ENCODE measurements at regions not wholly inside any gene's neighbourhood (a gene's known extent, or its start where the extent isn't known, plus 50 kb on each side); places are given as distances from the start of the nearest gene placed in this dataset.

- no peak for TF ChIP-seq EZH2phosphoT487 (IDR thresholded peaks at IDR 0.05; ENCODE audit: borderline replicate concordance, low read length)
- no peak for TF ChIP-seq CTCF (conservative IDR thresholded peaks at IDR 0.05; ENCODE audit: low read depth, low read length)
- TF ChIP-seq EZH2 (IDR thresholded peaks at IDR 0.05; ENCODE audit: low read length, unreplicated experiment) = no peak
- Histone ChIP-seq H2AFZ (ENCODE audit: low read length) (no peak overlapping the region; the same call in 1 of the 2 replicates), H3F3A (ENCODE audit: low read length, unreplicated experiment) (no peaks in the 10 kb centered on the region), H3K27ac (ENCODE audit: low read length) (no peak overlapping the region), H3K9ac (ENCODE audit: low read length) (no peak overlapping the region), H3K9me2 (replicated peaks; ENCODE audit: low read length) (no peaks in the 10 kb centered on the region), H3K27me3 (ENCODE audit: low read length) (no peaks in the 10 kb centered on the region), H3K4me2 (ENCODE audit: low read length) (no peak overlapping the region), H4K20me1 (ENCODE audit: low read length) (no peaks in the 10 kb centered on the region), H3K4me1 (ENCODE audit: insufficient read depth, low read length) (no peaks in the 10 kb centered on the region), H3K4me3 (ENCODE audit: low read length) (no peak overlapping the region), H3K9me3 (ENCODE audit: low read length) (no peaks in the 10 kb centered on the region), H3K79me2 (ENCODE audit: low read length) (no peaks in the 10 kb centered on the region), H3K36me3 (ENCODE audit: low read depth, low read length) (no peaks in the 10 kb centered on the region)
- CTCF ChIA-PET = no interaction called here
- intact Hi-C loops (cut with micrococcal nuclease) = no loop called here
- BruUV-seq (replicated peaks) = no TSS peak
- DNase-seq (no peak), ATAC-seq (no peak)
- POLR2A ChIA-PET (ENCODE audit: unreplicated experiment) = no interaction called here
Measured at GRCh38 chr12:31875609-31875964, 83.6 kb upstream of the RESF1 start.

GRCh38 chr12:31874961-31875608, 84.1 kb upstream of the RESF1 start:
- Histone ChIP-seq H3K9me3 (ENCODE audit: low read length) (no peaks in the 10 kb centered on the region), H3K4me3 (ENCODE audit: low read length) (no peak overlapping the region), H3K79me2 (ENCODE audit: low read length) (no peaks in the 10 kb centered on the region), H3K4me1 (ENCODE audit: insufficient read depth, low read length) (no peaks in the 10 kb centered on the region), H3F3A (ENCODE audit: low read length, unreplicated experiment) (no peaks in the 10 kb centered on the region), H3K9me2 (replicated peaks; ENCODE audit: low read length) (no peaks in the 10 kb centered on the region), H3K36me3 (ENCODE audit: low read depth, low read length) (no peaks in the 10 kb centered on the region), H3K27ac (ENCODE audit: low read length) (peak overlapping the region; percentile 52; the same call in 1 of the 2 replicates), H3K9ac (ENCODE audit: low read length) (no peak overlapping the region), H2AFZ (ENCODE audit: low read length) (peak overlapping the region; percentile 52), H3K4me2 (ENCODE audit: low read length) (no peak overlapping the region), H3K27me3 (ENCODE audit: low read length) (no peaks in the 10 kb centered on the region), H4K20me1 (ENCODE audit: low read length) (no peaks in the 10 kb centered on the region)
- DNase-seq (peak; percentile 48), ATAC-seq (peak; percentile 71)
- POLR2A ChIA-PET (ENCODE audit: unreplicated experiment) = interaction anchor here (0.6 kb wide), 1 partner anchor 39 kb away, joined by 14 read pairs; no protein-coding TSS in a partner anchor
- BruUV-seq (replicated peaks) = no TSS peak
- intact Hi-C loops (cut with micrococcal nuclease) = no loop called here
- TF ChIP-seq EZH2 (IDR thresholded peaks at IDR 0.05; ENCODE audit: low read length, unreplicated experiment) (no peak), EZH2phosphoT487 (IDR thresholded peaks at IDR 0.05; ENCODE audit: borderline replicate concordance, low read length) (no peak), CTCF (conservative IDR thresholded peaks at IDR 0.05; ENCODE audit: low read depth, low read length) (no peak)
- CTCF ChIA-PET = no interaction called here

- Histone ChIP-seq H3F3A (ENCODE audit: low read length, unreplicated experiment) (no peaks in the 10 kb centered on the region), H4K20me1 (ENCODE audit: low read length) (no peaks in the 10 kb centered on the region), H3K79me2 (ENCODE audit: low read length) (no peaks in the 10 kb centered on the region), H3K4me2 (ENCODE audit: low read length) (no peak overlapping the region), H3K9ac (ENCODE audit: low read length) (no peak overlapping the region), H2AFZ (ENCODE audit: low read length) (no peak overlapping the region), H3K36me3 (ENCODE audit: low read depth, low read length) (no peaks in the 10 kb centered on the region), H3K4me1 (ENCODE audit: insufficient read depth, low read length) (no peaks in the 10 kb centered on the region), H3K27ac (ENCODE audit: low read length) (no peak overlapping the region), H3K4me3 (ENCODE audit: low read length) (no peak overlapping the region), H3K27me3 (ENCODE audit: low read length) (no peaks in the 10 kb centered on the region), H3K9me3 (ENCODE audit: low read length) (no peaks in the 10 kb centered on the region), H3K9me2 (replicated peaks; ENCODE audit: low read length) (no peaks in the 10 kb centered on the region)
- DNase-seq (no peak), ATAC-seq (no peak)
- no TSS peak for BruUV-seq (replicated peaks)
- ChIA-PET CTCF (no interaction called here), POLR2A (ENCODE audit: unreplicated experiment) (no interaction called here)
- TF ChIP-seq EZH2 (IDR thresholded peaks at IDR 0.05; ENCODE audit: low read length, unreplicated experiment) (no peak), EZH2phosphoT487 (IDR thresholded peaks at IDR 0.05; ENCODE audit: borderline replicate concordance, low read length) (no peak), CTCF (conservative IDR thresholded peaks at IDR 0.05; ENCODE audit: low read depth, low read length) (no peak)
- intact Hi-C loops (cut with micrococcal nuclease) = no loop called here
Measured at GRCh38 chr12:31872831-31873604, 86.2 kb upstream of the RESF1 start.

All from PC-3 (cell line).